IMR-90 (cell line): ENCODE measurements at regions not wholly inside any gene's neighbourhood (a gene's known extent, or its start where the extent isn't known, plus 50 kb on each side); places are given as distances from the start of the nearest gene placed in this dataset.

Source experiments
- ATAC-seq: fragments of 200-7000 bp; cut with Tn5 transposase; 2 replicates; pipeline ENCODE4 v1.9.1; 2020; ENCODE audit warnings: low read depth, mild to moderate bottlenecking, moderate library complexity
- BruUV-seq: library from RNA; stranded (reverse); fragments of 400-500 nt; replicated peaks from 2 replicates; lab custom pipeline; 2021; lab: Mats Ljungman, UMichigan
- CTCF ChIA-PET: fragments of 300-600 bp; formaldehyde crosslinking; extraction: SDS; loops from one replicate; lab custom pipeline; 2021; ENCODE audit warnings: antibody characterized with exemption; lab: Yijun Ruan, JAX
- POLR2A ChIA-PET: fragments of 300-600 bp; sonication (Branson Sonifier 250); formaldehyde crosslinking; loops from one replicate; lab custom pipeline; 2022; ENCODE audit warnings: antibody characterized with exemption; ENCODE audit not compliant: unreplicated experiment; lab: Charles Lee
- DNase-seq: peaks from one replicate; pipeline ENCODE4 v3.0.0; 2013
- H2AFZ ChIP-seq: replicated peaks from 2 replicates; pipeline ENCODE3; 2013; ENCODE audit warnings: low read length, mild to moderate bottlenecking; ENCODE audit not compliant: poor library complexity
- H2AK5ac ChIP-seq: 2 replicates; pipeline ENCODE4 v1.6.1; 2013; ENCODE audit warnings: low read depth, low read length, inconsistent platforms
- H2AK9ac ChIP-seq: replicated peaks from 2 replicates; pipeline ENCODE3; 2013; ENCODE audit warnings: mild to moderate bottlenecking, low read depth, low read length, moderate library complexity; ENCODE audit not compliant: poor library complexity
- H2BK120ac ChIP-seq: 2 replicates; pipeline ENCODE4 v1.6.1; 2013; ENCODE audit warnings: low read depth, low read length, inconsistent platforms
- H2BK15ac ChIP-seq: 3 replicates; pipeline ENCODE4 v1.6.1; 2013; ENCODE audit warnings: low read depth, low read length, inconsistent platforms
- H2BK20ac ChIP-seq: 2 replicates; pipeline ENCODE4 v1.6.1; 2013; ENCODE audit warnings: low read depth, mild to moderate bottlenecking, inconsistent platforms, low read length, moderate library complexity
- H2BK5ac ChIP-seq: 2 replicates; pipeline ENCODE4 v1.6.1; 2013; ENCODE audit warnings: mild to moderate bottlenecking, low read depth, low read length, inconsistent platforms; ENCODE audit not compliant: poor library complexity, severe bottlenecking
- H3K14ac ChIP-seq: replicated peaks from 2 replicates; pipeline ENCODE4 v1.6.1; 2013; ENCODE audit warnings: low read depth, low read length, inconsistent platforms
- H3K18ac ChIP-seq: 2 replicates; pipeline ENCODE4 v1.6.1; 2013; ENCODE audit warnings: low read depth, low read length, control low read depth
- H3K23ac ChIP-seq: 2 replicates; pipeline ENCODE4 v1.6.1; 2013; ENCODE audit warnings: low read depth, low read length, inconsistent platforms
- H3K27ac ChIP-seq: 2 replicates; pipeline ENCODE4 v1.5.1; 2013; ENCODE audit warnings: mild to moderate bottlenecking, control low read depth, low read length; ENCODE audit not compliant: insufficient read depth
- H3K27me3 ChIP-seq: 2 replicates; pipeline ENCODE4 v1.6.1; 2013; ENCODE audit warnings: low read length; ENCODE audit not compliant: control insufficient read depth, insufficient read depth
- H3K36me3 ChIP-seq: 2 replicates; pipeline ENCODE4 v1.6.1; 2013; ENCODE audit warnings: low read length, mixed read lengths; ENCODE audit not compliant: control insufficient read depth, insufficient read depth
- H3K4ac ChIP-seq: 2 replicates; pipeline ENCODE4 v1.6.1; 2013; ENCODE audit warnings: low read depth, low read length, inconsistent platforms
- H3K4me1 ChIP-seq: 2 replicates; pipeline ENCODE4 v1.6.1; 2013; ENCODE audit warnings: low read length, mixed read lengths; ENCODE audit not compliant: control insufficient read depth, insufficient read depth
- H3K4me2 ChIP-seq: 2 replicates; pipeline ENCODE4 v1.6.1; 2013; ENCODE audit warnings: low read depth, mild to moderate bottlenecking, control low read depth, low read length, moderate library complexity
- H3K4me3 ChIP-seq: 2 replicates; pipeline ENCODE4 v1.5.1; 2013; ENCODE audit warnings: low read depth, mild to moderate bottlenecking, control low read depth, low read length, moderate library complexity; ENCODE audit not compliant: insufficient read depth
- H3K56ac ChIP-seq: 2 replicates; pipeline ENCODE4 v1.6.1; 2013; ENCODE audit warnings: low read length, inconsistent platforms; ENCODE audit not compliant: insufficient read depth; ENCODE audit errors: extremely low read depth
- H3K79me1 ChIP-seq, 2 experiments: 2 replicates each; pipeline ENCODE4 v1.6.1; 2013; ENCODE audit warnings: low read length in 2 of 2, inconsistent platforms in 1 of 2, low read depth in 1 of 2
- H3K9ac ChIP-seq: 2 replicates; pipeline ENCODE4 v1.6.1; 2013; ENCODE audit warnings: low read depth, low read length, control low read depth
- H3K9me1 ChIP-seq: 2 replicates; pipeline ENCODE4 v1.6.1; 2013; ENCODE audit warnings: low read length, inconsistent platforms; ENCODE audit not compliant: insufficient read depth
- H3K9me3 ChIP-seq: 2 replicates; pipeline ENCODE4 v1.6.1; 2013; ENCODE audit warnings: low read length; ENCODE audit not compliant: control insufficient read depth, insufficient read depth
- H4K20me1 ChIP-seq: 2 replicates; pipeline ENCODE4 v1.6.1; 2013; ENCODE audit warnings: low read length, inconsistent platforms; ENCODE audit not compliant: insufficient read depth
- H4K5ac ChIP-seq: 2 replicates; pipeline ENCODE4 v1.6.1; 2013; ENCODE audit warnings: mild to moderate bottlenecking, low read depth, low read length, control low read depth
- H4K8ac ChIP-seq, 2 experiments: 2 replicates each; pipeline ENCODE4 v1.6.1; 2013; ENCODE audit warnings: low read depth in 2 of 2, low read length in 2 of 2, control low read depth in 1 of 2, inconsistent platforms in 1 of 2
- H4K91ac ChIP-seq: 2 replicates; pipeline ENCODE4 v1.6.1; 2013; ENCODE audit warnings: low read depth, low read length, inconsistent platforms; ENCODE audit not compliant: insufficient read depth
- BHLHE40 ChIP-seq: fragments of 150-350 bp; IDR thresholded peaks from 2 replicates; pipeline ENCODE4 v1.6.1; 2016; ENCODE audit warnings: mild to moderate bottlenecking, low read depth, low read length
- CEBPB ChIP-seq: IDR thresholded peaks from 2 replicates; pipeline ENCODE4 v1.6.1; 2012; ENCODE audit warnings: low read depth, low read length, improper control_type of control experiment
- CHD1 ChIP-seq: IDR thresholded peaks from 2 replicates; pipeline ENCODE4 v1.6.1; 2012; ENCODE audit warnings: low read depth, low read length, improper control_type of control experiment
- MAFK ChIP-seq: IDR thresholded peaks from 2 replicates; pipeline ENCODE4 v1.6.1; 2012; ENCODE audit warnings: low read depth, low read length, improper control_type of control experiment
- MAZ ChIP-seq: IDR thresholded peaks from 2 replicates; pipeline ENCODE4 v1.6.1; 2012; ENCODE audit warnings: low read depth, mild to moderate bottlenecking, low read length, improper control_type of control experiment, moderate library complexity, borderline replicate concordance
- MXI1 ChIP-seq: IDR thresholded peaks from 2 replicates; pipeline ENCODE4 v1.6.1; 2012; ENCODE audit warnings: low read depth, mild to moderate bottlenecking, low read length, moderate library complexity, borderline replicate concordance
- NFE2L2 ChIP-seq: fragments of 150-350 bp; IDR thresholded peaks from 2 replicates; pipeline ENCODE4 v1.6.1; 2016; ENCODE audit warnings: low read depth, mild to moderate bottlenecking, low read length
- POLR2A ChIP-seq: IDR thresholded peaks from 2 replicates; pipeline ENCODE4 v1.6.1; 2012; ENCODE audit warnings: mild to moderate bottlenecking, low read depth, low read length
- RAD21 ChIP-seq: IDR thresholded peaks from 2 replicates; pipeline ENCODE4 v1.6.1; 2012; ENCODE audit warnings: low read length, improper control_type of control experiment
- RCOR1 ChIP-seq: IDR thresholded peaks from 2 replicates; pipeline ENCODE4 v1.6.1; 2012; ENCODE audit warnings: mild to moderate bottlenecking, low read length, improper control_type of control experiment; ENCODE audit not compliant: insufficient replicate concordance
- RFX5 ChIP-seq: IDR thresholded peaks from 2 replicates; pipeline ENCODE4 v1.8.0; 2012; ENCODE audit warnings: low read depth, mild to moderate bottlenecking, low read length, moderate library complexity
- WGBS, 2 experiments: methylation state at CpG; one replicate each; pipeline versions ENCODE4 v1.1.5 to v1.1.7; 2013; ENCODE audit warnings: missing lambda C conversion rate in 2 of 2; ENCODE audit not compliant: insufficient read length in 1 of 2; ENCODE audit errors: extremely low coverage in 2 of 2; 5-methylcytosine and 5-hydroxymethylcytosine counted together
- dilution Hi-C: fragments of 300-500 bp; cut with HindIII; formaldehyde crosslinking; loops from one replicate; pipeline ENCODE4 v1.14.3; 2018; ENCODE audit warnings: low sequenced_read_pairs; ENCODE audit not compliant: unreplicated experiment
- in situ Hi-C: fragments of 300-500 bp; cut with MboI; formaldehyde crosslinking; loops from 3 replicates; pipeline ENCODE4 v1.14.3; 2019; ENCODE audit warnings: low sequenced_read_pairs, inconsistent platforms, mixed read lengths
- intact Hi-C: fragments of 100-400 bp; cut with micrococcal nuclease; formaldehyde crosslinking; loops from 2 replicates; pipeline ENCODE4 v1.10.0; 2022
- TF ChIP-seq, protein P1 (sequence below): fragments of 150-350 bp; IDR thresholded peaks from 2 replicates; pipeline ENCODE4 v1.6.1; 2016; ENCODE audit warnings: low read depth, mild to moderate bottlenecking, low read length, moderate library complexity, borderline replicate concordance
- TF ChIP-seq, protein P2 (sequence below): fragments of 150-350 bp; IDR thresholded peaks from 2 replicates; pipeline ENCODE4 v1.6.1; 2017; ENCODE audit warnings: mild to moderate bottlenecking, antibody characterized with exemption, low read length, low read depth
- TF ChIP-seq, protein P3 (sequence below): conservative IDR thresholded peaks from 2 replicates; pipeline ENCODE4 v1.5.1; 2012; ENCODE audit warnings: mild to moderate bottlenecking, low read depth, low read length, improper control_type of control experiment

DNA sequence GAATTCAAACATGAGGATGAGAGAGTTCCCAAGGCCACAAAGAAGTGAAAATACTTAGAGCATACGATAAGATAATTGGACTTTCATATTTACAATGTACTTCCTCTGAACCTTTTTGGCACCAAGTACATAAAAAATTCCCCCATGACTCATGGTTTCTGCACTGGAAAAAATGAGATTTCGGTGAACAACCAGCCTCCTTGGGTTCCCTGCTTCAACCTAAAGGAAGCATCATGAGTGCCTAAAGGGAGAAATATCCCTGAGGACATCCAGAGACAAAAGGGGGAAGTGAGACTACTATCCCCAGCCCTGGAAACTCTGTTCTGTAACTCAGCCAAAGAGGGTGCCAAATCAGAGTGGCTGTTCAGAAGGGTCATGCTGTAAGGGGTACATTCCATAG is 562.7 kb upstream of the SLC39A10 start:
- dilution Hi-C loops = no loop called here
- Histone ChIP-seq H4K8ac (no peak overlapping the region), H3K4me2 (no peak overlapping the region), H2AK5ac (no peak overlapping the region), H2AK9ac (no peak overlapping the region), H4K20me1 (no peaks in the 10 kb centered on the region), H2BK20ac (no peak overlapping the region), H3K27ac (no peak overlapping the region), H3K56ac (no peak overlapping the region), H2BK15ac (no peak overlapping the region), H3K23ac (no peak overlapping the region), H3K36me3 (no peaks in the 10 kb centered on the region), H2BK5ac (no peak overlapping the region), H3K9me1 (no peaks in the 10 kb centered on the region), H3K9ac (no peak overlapping the region), H3K9me3 (no peaks in the 10 kb centered on the region), H2AFZ (no peak overlapping the region), H3K79me1 (no peaks in the 10 kb centered on the region), H3K18ac (no peak overlapping the region), H3K4me3 (no peak overlapping the region), H2BK120ac (no peak overlapping the region), H3K14ac (no peak overlapping the region), H3K27me3 (no peaks in the 10 kb centered on the region), H4K5ac (no peak overlapping the region), H3K4me1 (no peaks in the 10 kb centered on the region), H3K4ac (no peak overlapping the region), H4K91ac (no peak overlapping the region)
- WGBS, 2 experiments = no CpG with 5 or more reads among the region's 2 CpGs
- DNase-seq (peak; percentile 0), ATAC-seq (no peak)
- CTCF ChIA-PET = no interaction called here
- no peak for TF ChIP-seq MAFK
- TF ChIP-seq CHD1 = no peak
- TF ChIP-seq RCOR1 = no peak
- TF ChIP-seq BHLHE40 = no peak
- TF ChIP-seq, protein P1, sequence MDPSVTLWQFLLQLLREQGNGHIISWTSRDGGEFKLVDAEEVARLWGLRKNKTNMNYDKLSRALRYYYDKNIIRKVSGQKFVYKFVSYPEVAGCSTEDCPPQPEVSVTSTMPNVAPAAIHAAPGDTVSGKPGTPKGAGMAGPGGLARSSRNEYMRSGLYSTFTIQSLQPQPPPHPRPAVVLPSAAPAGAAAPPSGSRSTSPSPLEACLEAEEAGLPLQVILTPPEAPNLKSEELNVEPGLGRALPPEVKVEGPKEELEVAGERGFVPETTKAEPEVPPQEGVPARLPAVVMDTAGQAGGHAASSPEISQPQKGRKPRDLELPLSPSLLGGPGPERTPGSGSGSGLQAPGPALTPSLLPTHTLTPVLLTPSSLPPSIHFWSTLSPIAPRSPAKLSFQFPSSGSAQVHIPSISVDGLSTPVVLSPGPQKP = no peak
- TF ChIP-seq MAZ = no peak
- no peak for TF ChIP-seq RFX5
- TF ChIP-seq, protein P2, sequence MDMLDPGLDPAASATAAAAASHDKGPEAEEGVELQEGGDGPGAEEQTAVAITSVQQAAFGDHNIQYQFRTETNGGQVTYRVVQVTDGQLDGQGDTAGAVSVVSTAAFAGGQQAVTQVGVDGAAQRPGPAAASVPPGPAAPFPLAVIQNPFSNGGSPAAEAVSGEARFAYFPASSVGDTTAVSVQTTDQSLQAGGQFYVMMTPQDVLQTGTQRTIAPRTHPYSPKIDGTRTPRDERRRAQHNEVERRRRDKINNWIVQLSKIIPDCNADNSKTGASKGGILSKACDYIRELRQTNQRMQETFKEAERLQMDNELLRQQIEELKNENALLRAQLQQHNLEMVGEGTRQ = no peak
- no peak for TF ChIP-seq RAD21
- no peak for TF ChIP-seq MXI1
- TF ChIP-seq, protein P3, sequence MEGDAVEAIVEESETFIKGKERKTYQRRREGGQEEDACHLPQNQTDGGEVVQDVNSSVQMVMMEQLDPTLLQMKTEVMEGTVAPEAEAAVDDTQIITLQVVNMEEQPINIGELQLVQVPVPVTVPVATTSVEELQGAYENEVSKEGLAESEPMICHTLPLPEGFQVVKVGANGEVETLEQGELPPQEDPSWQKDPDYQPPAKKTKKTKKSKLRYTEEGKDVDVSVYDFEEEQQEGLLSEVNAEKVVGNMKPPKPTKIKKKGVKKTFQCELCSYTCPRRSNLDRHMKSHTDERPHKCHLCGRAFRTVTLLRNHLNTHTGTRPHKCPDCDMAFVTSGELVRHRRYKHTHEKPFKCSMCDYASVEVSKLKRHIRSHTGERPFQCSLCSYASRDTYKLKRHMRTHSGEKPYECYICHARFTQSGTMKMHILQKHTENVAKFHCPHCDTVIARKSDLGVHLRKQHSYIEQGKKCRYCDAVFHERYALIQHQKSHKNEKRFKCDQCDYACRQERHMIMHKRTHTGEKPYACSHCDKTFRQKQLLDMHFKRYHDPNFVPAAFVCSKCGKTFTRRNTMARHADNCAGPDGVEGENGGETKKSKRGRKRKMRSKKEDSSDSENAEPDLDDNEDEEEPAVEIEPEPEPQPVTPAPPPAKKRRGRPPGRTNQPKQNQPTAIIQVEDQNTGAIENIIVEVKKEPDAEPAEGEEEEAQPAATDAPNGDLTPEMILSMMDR = no peak
- no peak for TF ChIP-seq CEBPB
- TF ChIP-seq NFE2L2 = no peak
- no peak for TF ChIP-seq POLR2A
- in situ Hi-C loops = no loop called here
- POLR2A ChIA-PET = no interaction called here
- intact Hi-C loops = no loop called here
- BruUV-seq = no TSS peak
